IPS-NIHi7 (cell line): ENCODE measurements at regions not wholly inside any gene's neighbourhood (a gene's known extent, or its start where the extent isn't known, plus 50 kb on each side); places are given as distances from the start of the nearest gene placed in this dataset.
A peak's percentile ranks its signal among the peaks of the same experiment; 100 is the strongest.
"Not testable (repeated sequence)": the region's sequence is repeated elsewhere in the genome, so short reads cannot be mapped to it uniquely, and the experiment has no call there.

ENCODE experiments used
- DNase-seq: peaks from one replicate; pipeline ENCODE4 v3.0.0; 2012; ENCODE audit warnings: mixed read lengths; ENCODE audit errors: extremely low spot score

GRCh38 chr6:76683985-76684384 lies 611.5 kb upstream of the IMPG1 start:
- DNase-seq, result peak; percentile 13

- no peak for DNase-seq
Measured at GRCh38 chr6:76682842-76683241, 610.4 kb upstream of the IMPG1 start.

GRCh38 chr6:76681781-76682180 lies 609.3 kb upstream of the IMPG1 start:
- DNase-seq, result no peak

- DNase-seq, result no peak
Measured at GRCh38 chr6:76677017-76677416, 604.6 kb upstream of the IMPG1 start.

- DNase-seq, result no peak
Measured at GRCh38 chr6:76671751-76672150, 599.3 kb upstream of the IMPG1 start.

GRCh38 chr6:76644231-76644630 lies 571.8 kb upstream of the IMPG1 start:
- no peak for DNase-seq

- DNase-seq, result no peak
Measured at GRCh38 chr6:76639941-76640340, 567.5 kb upstream of the IMPG1 start.

GRCh38 chr6:76634695-76635094 lies 562.2 kb upstream of the IMPG1 start:
- no peak for DNase-seq

GRCh38 chr6:76633259-76633658 lies 560.8 kb upstream of the IMPG1 start:
- DNase-seq, result no peak

- DNase-seq, result no peak
Measured at GRCh38 chr6:76631622-76632021, 559.2 kb upstream of the IMPG1 start.

GRCh38 chr6:76615395-76615794 lies 542.9 kb upstream of the IMPG1 start:
- no peak for DNase-seq

- DNase-seq, result no peak
Measured at GRCh38 chr6:76612954-76613353, 540.5 kb upstream of the IMPG1 start.

- no peak for DNase-seq
Measured at GRCh38 chr6:76609160-76609559, 536.7 kb upstream of the IMPG1 start.

- DNase-seq, result no peak
Measured at GRCh38 chr6:76594109-76594508, 521.6 kb upstream of the IMPG1 start.

- DNase-seq, result no peak
Measured at GRCh38 chr6:76593668-76594067, 521.2 kb upstream of the IMPG1 start.

- DNase-seq, result no peak
Measured at GRCh38 chr6:76592566-76592965, 520.1 kb upstream of the IMPG1 start.

GRCh38 chr6:76587271-76587670 lies 514.8 kb upstream of the IMPG1 start:
- no peak for DNase-seq

GRCh38 chr6:76584121-76584520 lies 511.7 kb upstream of the IMPG1 start:
- DNase-seq, result no peak

GRCh38 chr6:76578746-76579145 lies 506.3 kb upstream of the IMPG1 start:
- DNase-seq, result no peak

- no peak for DNase-seq
Measured at GRCh38 chr6:76574746-76575145, 502.3 kb upstream of the IMPG1 start.

- DNase-seq, result no peak
Measured at GRCh38 chr6:76565932-76566331, 493.5 kb upstream of the IMPG1 start.

GRCh38 chr6:76562371-76562770 lies 489.9 kb upstream of the IMPG1 start:
- DNase-seq, result not testable (repeated sequence)

- DNase-seq, result not testable (repeated sequence)
Measured at GRCh38 chr6:76560851-76561755, 488.6 kb upstream of the IMPG1 start.

GRCh38 chr6:76553256-76553655 lies 480.8 kb upstream of the IMPG1 start:
- no peak for DNase-seq
